ENCODE measurements at regions not wholly inside any gene's neighbourhood (a gene's known extent, or its start where the extent isn't known, plus 50 kb on each side); places are given as distances from the start of the nearest gene placed in this dataset.
A peak's percentile ranks its signal among the peaks of the same experiment; 100 is the strongest.

DNA sequence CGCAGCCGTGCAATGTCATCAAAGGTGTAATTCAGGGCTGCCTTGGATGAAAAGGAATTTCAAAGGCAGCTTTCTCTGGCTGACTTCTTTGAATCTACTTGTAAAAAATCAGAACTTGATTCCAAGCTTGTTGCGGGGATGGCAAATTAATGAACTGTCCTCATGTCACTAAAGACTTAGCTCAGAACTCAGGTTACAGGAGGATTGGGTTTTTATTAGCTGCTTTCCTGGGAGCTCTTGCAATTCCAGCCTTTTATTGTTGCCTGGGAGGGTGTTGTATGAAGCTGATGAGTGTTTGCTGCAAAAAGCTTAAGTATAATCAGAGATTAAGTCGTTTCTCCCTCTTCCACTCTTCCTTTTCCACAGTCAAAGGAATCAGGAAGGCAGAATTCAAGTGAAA, 113.0 kb upstream of the CDH4 start:
- DNase-seq, result peak; percentile 60

- no peak for DNase-seq
Observed at GRCh38 chr20:61140576-61140975, 111.5 kb upstream of the CDH4 start.

DNA sequence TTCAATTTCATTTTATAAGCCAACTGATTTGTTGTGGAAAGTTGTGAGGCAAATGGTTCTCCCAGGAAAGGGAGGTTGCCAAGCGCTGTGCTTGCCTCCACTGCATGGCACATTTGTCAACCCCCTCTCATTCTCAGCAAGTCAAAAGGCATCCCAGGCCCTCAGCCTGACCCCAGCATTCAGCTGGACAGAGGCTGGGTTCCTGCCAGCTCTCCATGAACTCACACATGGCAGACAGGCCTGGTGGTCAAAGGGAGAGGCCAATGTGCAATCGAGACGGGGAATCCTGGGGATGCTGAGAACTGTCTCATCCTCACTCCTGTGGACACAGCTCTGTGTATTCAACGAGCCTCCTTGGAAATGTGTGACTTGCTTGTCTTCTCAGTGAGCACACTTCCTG, 106.0 kb upstream of the CDH4 start:
- DNase-seq, result no peak

- DNase-seq, result no peak
Observed at GRCh38 chr20:61149636-61150035, 102.4 kb upstream of the CDH4 start.

DNA sequence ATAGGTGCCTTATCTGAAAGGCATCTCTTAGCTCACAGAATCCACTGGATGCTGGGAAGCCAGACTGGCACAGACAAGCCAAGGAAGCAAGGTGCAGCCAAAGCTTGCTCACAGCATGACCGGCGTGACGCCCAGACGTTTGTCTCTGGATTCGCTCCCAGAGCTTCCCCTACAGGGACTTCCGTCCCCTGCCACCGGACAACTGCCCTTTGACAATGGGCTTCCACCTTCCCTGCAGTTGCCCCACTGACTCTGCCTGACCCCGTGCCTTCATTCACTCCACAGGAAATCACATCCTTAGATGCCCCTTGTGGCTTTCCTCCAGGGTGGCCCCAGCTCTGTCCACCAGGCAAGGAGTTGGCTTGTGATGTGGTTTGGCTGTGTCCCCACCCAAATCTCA, 94.8 kb upstream of the CDH4 start:
- no peak for DNase-seq

DNA sequence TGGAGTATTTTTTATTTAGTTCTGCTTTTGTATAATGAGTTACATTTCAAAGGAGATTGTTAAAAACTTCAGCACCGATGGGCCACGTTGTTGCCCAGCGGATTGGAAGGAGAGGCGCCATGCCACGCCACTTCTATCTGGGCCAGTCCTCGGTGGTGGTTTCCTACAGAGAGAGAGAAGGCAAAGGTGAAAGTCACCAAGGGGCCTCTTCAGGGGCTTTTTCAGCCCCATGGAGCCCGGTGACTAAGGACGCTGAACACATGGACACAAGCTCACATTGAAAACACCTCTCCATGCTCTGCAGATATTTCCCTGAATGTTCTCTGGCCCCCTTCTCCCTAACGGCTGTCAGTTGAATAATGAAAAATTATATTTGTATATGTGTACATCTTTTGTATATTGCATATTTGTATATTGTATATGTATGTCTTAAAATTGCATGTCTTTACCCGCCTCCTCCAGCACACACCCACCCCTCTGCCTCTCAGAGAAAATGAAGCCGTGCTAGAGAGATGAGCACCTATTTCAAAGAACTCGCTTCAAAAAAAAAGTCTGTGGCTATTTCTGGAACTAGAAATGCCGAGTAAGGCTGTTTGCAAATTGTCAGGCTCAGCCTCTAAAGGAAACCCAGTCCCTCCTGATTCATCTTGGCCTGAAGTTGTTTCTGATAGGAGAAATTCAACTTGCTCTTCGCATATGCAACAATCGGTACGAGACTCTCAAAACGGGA, 91.9 kb upstream of the CDH4 start:
- no peak for DNase-seq

DNA sequence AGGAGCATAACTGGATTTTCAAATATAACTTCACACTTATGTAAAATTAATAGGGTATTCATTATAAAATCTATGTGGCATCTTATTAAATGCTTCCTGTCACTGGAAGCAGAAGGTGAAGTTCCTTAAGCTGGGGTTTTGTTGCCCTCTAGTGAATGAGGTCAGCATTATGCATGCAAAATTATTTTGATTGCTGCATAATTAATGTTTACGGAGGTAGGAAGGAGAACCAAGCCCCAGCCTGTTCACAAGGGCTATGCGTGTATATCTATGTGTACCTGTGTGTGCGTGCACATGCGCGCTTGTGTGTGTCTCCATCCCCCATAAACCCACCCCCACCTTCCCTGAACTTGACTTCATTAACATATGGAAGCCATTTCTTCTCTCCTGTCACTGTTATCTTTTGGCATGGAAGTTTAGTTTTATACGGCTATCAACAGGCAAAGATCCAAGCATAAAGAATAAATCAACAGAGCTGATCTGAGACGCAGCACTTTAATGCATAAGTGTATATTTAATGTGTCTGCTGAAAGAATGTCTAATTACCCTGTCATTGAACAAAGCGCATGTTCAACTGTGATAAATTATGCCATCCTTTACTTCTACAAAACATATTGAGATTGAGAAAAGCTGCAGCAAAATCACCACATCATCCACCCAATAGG, 90.2 kb upstream of the CDH4 start:
- DNase-seq, result no peak

GRCh38 chr20:61162451-61162850, 89.6 kb upstream of the CDH4 start:
- no peak for DNase-seq

DNA sequence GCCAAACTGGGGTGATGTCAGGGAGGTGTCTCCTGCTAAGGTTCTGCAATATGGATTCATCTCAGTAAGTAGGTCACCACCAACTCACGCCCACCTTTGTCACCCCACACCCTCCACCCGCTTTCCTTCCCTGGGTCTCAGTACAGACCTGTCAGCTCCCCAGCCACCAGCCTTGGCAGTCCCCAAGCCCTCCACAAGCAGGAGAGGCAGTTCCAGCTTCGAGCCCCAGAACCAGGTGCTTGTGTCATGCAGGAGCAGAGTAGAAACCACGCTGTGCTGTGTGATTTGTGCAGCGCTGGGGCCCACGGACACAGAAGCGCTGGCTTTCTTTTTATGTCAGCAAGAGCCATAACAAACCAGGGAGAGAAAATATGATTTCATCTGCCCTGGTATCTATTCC, 89.0 kb upstream of the CDH4 start:
- no peak for DNase-seq

DNA sequence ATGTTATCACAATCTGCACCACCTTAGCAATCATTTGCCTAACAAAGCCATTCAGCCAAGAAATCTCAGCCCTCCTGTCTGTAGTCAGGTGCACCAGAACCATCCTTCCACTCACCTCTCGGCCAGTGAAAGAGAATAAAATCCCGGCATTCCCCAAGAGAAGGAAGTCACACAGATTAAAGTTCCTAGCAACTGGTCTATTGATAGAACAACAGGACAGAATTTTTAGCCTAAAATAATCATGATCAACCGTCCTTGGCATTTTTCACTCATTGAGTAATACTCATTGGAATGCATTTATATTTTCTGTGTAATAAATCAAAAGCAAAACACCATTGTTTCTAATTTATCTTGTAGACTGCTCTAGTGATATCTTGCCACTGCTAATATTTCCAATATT, 85.7 kb upstream of the CDH4 start:
- no peak for DNase-seq

DNA sequence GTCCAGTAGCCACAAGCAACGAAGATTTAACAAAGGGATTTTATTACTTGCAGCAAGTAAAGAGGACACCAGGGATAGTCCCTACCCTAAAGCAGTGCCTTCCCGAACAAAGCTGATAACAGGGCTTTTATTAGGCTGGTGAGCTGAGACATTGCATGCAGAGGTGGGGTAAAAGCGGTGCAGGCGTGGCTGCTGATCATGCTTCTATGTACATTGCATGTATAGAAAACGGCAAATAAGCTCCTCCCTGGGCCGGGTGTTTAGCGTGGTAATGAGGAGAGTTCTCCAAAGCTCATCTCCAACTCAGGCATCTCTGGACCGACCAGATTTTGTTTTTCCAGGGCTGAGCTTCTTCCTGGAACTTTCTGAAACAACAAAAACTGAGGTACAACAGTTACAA, 83.5 kb upstream of the CDH4 start:
- DNase-seq, result no peak

GRCh38 chr20:61169874-61170273, 82.2 kb upstream of the CDH4 start:
- no peak for DNase-seq

GRCh38 chr20:61170496-61171320, 81.4 kb upstream of the CDH4 start:
- no peak for DNase-seq

- DNase-seq, result no peak
Observed at GRCh38 chr20:61173267-61173666, 78.8 kb upstream of the CDH4 start.

DNA sequence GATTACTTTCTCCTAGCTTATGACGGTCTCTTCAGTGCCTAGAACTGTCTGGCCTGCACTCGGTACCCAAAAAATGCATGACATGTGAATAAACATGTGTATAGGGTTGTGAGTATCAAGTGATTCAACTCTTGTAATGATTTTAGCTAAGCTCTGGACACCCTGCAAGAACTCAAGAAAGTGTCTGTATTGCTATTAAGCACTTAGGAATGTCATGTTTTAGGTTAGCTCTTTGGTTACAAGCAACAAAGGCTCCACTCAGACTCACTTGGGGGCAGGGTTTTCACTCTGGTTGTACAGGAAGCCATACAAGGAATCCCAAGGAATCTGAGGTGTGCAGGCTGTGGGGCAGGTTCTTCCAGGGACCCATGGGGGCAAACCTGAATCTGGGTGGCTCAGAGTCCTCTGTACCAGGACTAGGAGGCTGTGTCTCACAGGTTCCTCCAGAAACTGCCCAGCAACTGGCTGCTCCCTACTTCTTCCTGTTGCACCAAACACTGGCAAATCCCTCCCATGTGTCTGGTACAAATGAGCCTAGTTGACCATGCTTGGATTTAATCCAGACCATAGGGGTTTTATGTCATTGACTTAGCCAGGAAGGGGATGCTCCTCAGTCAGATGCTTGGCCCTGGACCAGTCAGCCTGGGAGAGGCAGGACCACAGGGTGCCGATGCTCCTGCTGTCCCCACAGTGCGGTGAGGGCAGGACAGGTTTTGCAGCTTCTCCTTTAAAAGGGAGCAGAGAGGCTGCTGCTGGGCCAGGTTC, 77.9 kb upstream of the CDH4 start:
- no peak for DNase-seq

GRCh38 chr20:61176874-61177273, 75.2 kb upstream of the CDH4 start:
- no peak for DNase-seq

- no peak for DNase-seq
Observed at GRCh38 chr20:61178551-61179071, 73.5 kb upstream of the CDH4 start.

- no peak for DNase-seq
Observed at GRCh38 chr20:61184194-61184593, 67.9 kb upstream of the CDH4 start.

- no peak for DNase-seq
Observed at GRCh38 chr20:61185181-61185580, 66.9 kb upstream of the CDH4 start.

- DNase-seq, result no peak
Observed at GRCh38 chr20:61185841-61186601, 66.0 kb upstream of the CDH4 start.

DNA sequence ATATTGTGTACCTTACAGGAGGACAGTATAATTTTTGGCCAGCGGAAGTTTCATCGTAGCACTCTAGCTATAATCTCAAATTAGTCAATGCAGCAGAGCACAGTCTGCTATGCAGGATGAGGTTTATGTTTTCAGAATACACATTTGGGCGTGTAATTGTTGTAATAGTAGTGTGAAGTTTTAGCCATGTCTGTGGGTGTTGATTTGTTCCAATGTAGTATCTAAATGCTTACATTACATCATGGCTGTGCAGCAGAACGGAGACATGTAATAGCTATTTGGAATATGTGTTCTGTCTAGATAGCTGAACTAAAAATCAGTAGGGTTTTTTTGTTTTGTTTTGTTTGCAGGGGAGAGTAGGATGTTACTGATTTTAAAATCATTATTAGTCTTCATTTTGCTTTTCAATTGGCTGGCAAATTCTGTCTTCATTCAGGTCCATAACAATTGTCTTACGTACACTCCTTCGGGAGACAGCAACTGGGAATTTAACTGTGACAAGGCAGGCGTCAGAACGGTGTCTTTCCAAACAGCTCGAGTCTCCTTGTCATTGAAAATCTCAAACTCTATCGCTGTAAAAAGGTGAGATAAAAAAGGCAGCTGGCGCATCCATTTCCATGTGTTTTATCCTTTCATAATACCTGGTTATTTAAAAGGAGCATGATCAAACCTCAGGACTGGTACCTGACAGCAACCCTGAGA, 65.1 kb upstream of the CDH4 start:
- DNase-seq, result peak; percentile 18

- no peak for DNase-seq
Observed at GRCh38 chr20:61189534-61189933, 62.5 kb upstream of the CDH4 start.

Measured in DMS79 treated with DMSO at 0.1 percent for 48 hours (cell line).